ENCODE measurements at regions not wholly inside any gene's neighbourhood (a gene's known extent, or its start where the extent isn't known, plus 50 kb on each side); places are given as distances from the start of the nearest gene placed in this dataset.

DNA sequence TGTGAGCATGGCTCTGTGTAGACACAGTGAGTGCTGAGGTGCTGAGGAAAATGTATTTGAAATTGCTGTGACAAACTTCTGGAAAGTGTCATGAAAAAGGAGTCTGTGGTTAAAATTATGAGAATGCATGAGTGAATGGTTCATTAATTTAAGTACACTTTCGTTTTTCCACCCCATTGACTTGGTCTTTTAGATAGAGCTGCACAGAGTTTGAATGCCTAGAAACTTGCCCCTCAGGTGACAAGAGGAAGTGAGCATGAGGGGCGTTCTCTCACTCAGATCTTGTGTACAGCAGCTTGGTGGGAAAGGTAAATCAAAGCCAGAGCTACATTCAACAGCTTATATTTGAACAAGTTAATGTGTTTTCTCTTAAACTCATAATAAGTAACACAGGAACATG, 296.8 kb downstream of the WDR72 start:
- H3K27me3 ChIP-seq (ENCODE audit: control insufficient read depth, insufficient read depth, low read length): no peaks in the 10 kb centered on the region
- H3K27ac ChIP-seq (ENCODE audit: low read length): no peak overlapping the region
- H3K9me3 ChIP-seq (ENCODE audit: control insufficient read depth, low read depth, low read length): no peaks in the 10 kb centered on the region
- H3K4me3 ChIP-seq (ENCODE audit: low read length): no peak overlapping the region
- peaks cover under 1% of the 10 kb centered on the region for H3K4me1 ChIP-seq (ENCODE audit: control insufficient read depth, low read depth, low read length)
- no peak overlapping the region for H3K9ac ChIP-seq (ENCODE audit: low read length)
- no peaks in the 10 kb centered on the region for H3K36me3 ChIP-seq (ENCODE audit: control insufficient read depth, low read depth, low read length)

- peaks cover 9% of the 10 kb centered on the region for H3K4me1 ChIP-seq (ENCODE audit: control insufficient read depth, low read depth, low read length)
- H3K36me3 ChIP-seq (ENCODE audit: control insufficient read depth, low read depth, low read length): no peaks in the 10 kb centered on the region
- no peak overlapping the region for H3K9ac ChIP-seq (ENCODE audit: low read length)
- H3K4me3 ChIP-seq (ENCODE audit: low read length): no peak overlapping the region
- H3K9me3 ChIP-seq (ENCODE audit: control insufficient read depth, low read depth, low read length): no peaks in the 10 kb centered on the region
- no peak overlapping the region for H3K27ac ChIP-seq (ENCODE audit: low read length)
- H3K27me3 ChIP-seq (ENCODE audit: control insufficient read depth, insufficient read depth, low read length): no peaks in the 10 kb centered on the region
These were observed 297.8 kb downstream of the WDR72 start for GRCh38 chr15:53461677-53462076.

GRCh38 chr15:53458736-53459135, 300.7 kb downstream of the WDR72 start:
- Histone ChIP-seq H3K4me3 (ENCODE audit: low read length) (no peak overlapping the region), H3K27me3 (ENCODE audit: control insufficient read depth, insufficient read depth, low read length) (no peaks in the 10 kb centered on the region), H3K9ac (ENCODE audit: low read length) (no peak overlapping the region), H3K4me1 (ENCODE audit: control insufficient read depth, low read depth, low read length) (peaks cover 9% of the 10 kb centered on the region), H3K27ac (ENCODE audit: low read length) (no peak overlapping the region), H3K36me3 (ENCODE audit: control insufficient read depth, low read depth, low read length) (no peaks in the 10 kb centered on the region), H3K9me3 (ENCODE audit: control insufficient read depth, low read depth, low read length) (no peaks in the 10 kb centered on the region)

- no peak overlapping the region for H3K4me3 ChIP-seq (ENCODE audit: low read length)
- H3K27me3 ChIP-seq (ENCODE audit: control insufficient read depth, insufficient read depth, low read length): no peaks in the 10 kb centered on the region
- no peak overlapping the region for H3K9ac ChIP-seq (ENCODE audit: low read length)
- H3K27ac ChIP-seq (ENCODE audit: low read length): no peak overlapping the region
- no peaks in the 10 kb centered on the region for H3K9me3 ChIP-seq (ENCODE audit: control insufficient read depth, low read depth, low read length)
- peaks cover 9% of the 10 kb centered on the region for H3K4me1 ChIP-seq (ENCODE audit: control insufficient read depth, low read depth, low read length)
- no peaks in the 10 kb centered on the region for H3K36me3 ChIP-seq (ENCODE audit: control insufficient read depth, low read depth, low read length)
These were observed 302.0 kb downstream of the WDR72 start for GRCh38 chr15:53457479-53457878.

DNA sequence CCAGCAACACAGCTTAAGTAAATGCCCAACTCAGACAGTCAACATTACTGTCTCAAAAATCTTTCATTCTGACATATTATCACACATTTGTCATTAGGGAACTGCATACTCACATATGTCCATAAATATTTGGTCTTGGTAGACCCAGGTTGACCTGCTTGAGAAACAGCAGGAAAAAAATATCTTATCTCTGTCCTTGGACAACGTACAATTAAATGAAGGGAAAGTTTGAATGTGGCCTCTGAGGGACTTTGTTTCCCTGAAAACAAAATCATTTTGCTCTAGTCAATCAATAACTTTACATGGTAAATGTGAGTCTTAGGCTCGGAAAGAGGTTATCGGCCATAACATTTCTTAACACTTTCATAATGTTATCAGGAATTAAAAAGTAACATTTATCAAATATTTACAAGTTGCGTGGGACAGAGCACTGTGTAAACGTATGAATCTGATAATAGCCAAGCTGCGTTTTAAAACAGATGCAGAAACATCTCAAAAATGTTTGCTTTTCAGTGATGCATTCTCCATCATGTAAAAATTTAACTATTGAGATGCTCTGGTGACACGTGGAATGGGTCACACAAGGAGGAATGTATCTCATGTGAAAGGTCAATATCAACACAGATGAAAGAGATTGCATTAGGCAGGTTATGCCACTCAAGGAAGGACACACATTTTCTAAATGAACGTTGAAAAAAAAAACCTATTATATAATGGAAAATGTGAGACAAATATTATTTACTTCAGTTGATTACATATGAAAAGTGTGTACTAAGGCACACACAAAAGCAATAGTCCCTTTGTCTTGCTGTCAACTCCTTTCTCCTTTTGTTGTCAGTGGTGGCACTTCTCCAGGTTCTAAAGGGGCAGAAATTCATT, 304.4 kb downstream of the WDR72 start:
- H3K27ac ChIP-seq (ENCODE audit: low read length): no peak overlapping the region
- no peaks in the 10 kb centered on the region for H3K9me3 ChIP-seq (ENCODE audit: control insufficient read depth, low read depth, low read length)
- peaks cover 9% of the 10 kb centered on the region for H3K4me1 ChIP-seq (ENCODE audit: control insufficient read depth, low read depth, low read length)
- H3K4me3 ChIP-seq (ENCODE audit: low read length): no peak overlapping the region
- H3K36me3 ChIP-seq (ENCODE audit: control insufficient read depth, low read depth, low read length): no peaks in the 10 kb centered on the region
- no peak overlapping the region for H3K9ac ChIP-seq (ENCODE audit: low read length)
- no peaks in the 10 kb centered on the region for H3K27me3 ChIP-seq (ENCODE audit: control insufficient read depth, insufficient read depth, low read length)

GRCh38 chr15:53454535-53454842, 305.0 kb downstream of the WDR72 start:
- Histone ChIP-seq H3K9me3 (ENCODE audit: control insufficient read depth, low read depth, low read length) (no peaks in the 10 kb centered on the region), H3K27ac (ENCODE audit: low read length) (no peak overlapping the region), H3K36me3 (ENCODE audit: control insufficient read depth, low read depth, low read length) (no peaks in the 10 kb centered on the region), H3K4me1 (ENCODE audit: control insufficient read depth, low read depth, low read length) (peaks cover 9% of the 10 kb centered on the region), H3K27me3 (ENCODE audit: control insufficient read depth, insufficient read depth, low read length) (no peaks in the 10 kb centered on the region), H3K4me3 (ENCODE audit: low read length) (no peak overlapping the region), H3K9ac (ENCODE audit: low read length) (no peak overlapping the region)

- Histone ChIP-seq H3K36me3 (ENCODE audit: control insufficient read depth, low read depth, low read length) (no peaks in the 10 kb centered on the region), H3K9me3 (ENCODE audit: control insufficient read depth, low read depth, low read length) (no peaks in the 10 kb centered on the region), H3K27me3 (ENCODE audit: control insufficient read depth, insufficient read depth, low read length) (no peaks in the 10 kb centered on the region), H3K4me1 (ENCODE audit: control insufficient read depth, low read depth, low read length) (peaks cover 12% of the 10 kb centered on the region), H3K9ac (ENCODE audit: low read length) (no peak overlapping the region), H3K4me3 (ENCODE audit: low read length) (no peak overlapping the region), H3K27ac (ENCODE audit: low read length) (no peak overlapping the region)
These were observed 306.0 kb downstream of the WDR72 start for GRCh38 chr15:53453253-53454105.

GRCh38 chr15:53448232-53449015, 311.0 kb downstream of the WDR72 start:
- Histone ChIP-seq H3K9ac (ENCODE audit: low read length) (no peak overlapping the region), H3K9me3 (ENCODE audit: control insufficient read depth, low read depth, low read length) (no peaks in the 10 kb centered on the region)

GRCh38 chr15:53447742-53448141, 311.7 kb downstream of the WDR72 start:
- H3K27me3 ChIP-seq (ENCODE audit: control insufficient read depth, insufficient read depth, low read length): no peaks in the 10 kb centered on the region
- no peaks in the 10 kb centered on the region for H3K9me3 ChIP-seq (ENCODE audit: control insufficient read depth, low read depth, low read length)
- H3K4me1 ChIP-seq (ENCODE audit: control insufficient read depth, low read depth, low read length): peaks cover 20% of the 10 kb centered on the region
- no peak overlapping the region for H3K4me3 ChIP-seq (ENCODE audit: low read length)
- H3K36me3 ChIP-seq (ENCODE audit: control insufficient read depth, low read depth, low read length): no peaks in the 10 kb centered on the region
- H3K9ac ChIP-seq (ENCODE audit: low read length): no peak overlapping the region
- H3K27ac ChIP-seq (ENCODE audit: low read length): no peak overlapping the region

More at GRCh38 chr15:53448232-53449015, 311.0 kb downstream of the WDR72 start:
- no peaks in the 10 kb centered on the region for H3K27me3 ChIP-seq (ENCODE audit: control insufficient read depth, insufficient read depth, low read length)
- peak overlapping the region; percentile 12 for H3K4me3 ChIP-seq (ENCODE audit: low read length)
- H3K36me3 ChIP-seq (ENCODE audit: control insufficient read depth, low read depth, low read length): no peaks in the 10 kb centered on the region
- H3K27ac ChIP-seq (ENCODE audit: low read length): no peak overlapping the region
- H3K4me1 ChIP-seq (ENCODE audit: control insufficient read depth, low read depth, low read length): peaks cover 20% of the 10 kb centered on the region

- H3K27ac ChIP-seq (ENCODE audit: low read length): no peak overlapping the region
- no peaks in the 10 kb centered on the region for H3K36me3 ChIP-seq (ENCODE audit: control insufficient read depth, low read depth, low read length)
- H3K9ac ChIP-seq (ENCODE audit: low read length): no peak overlapping the region
- no peak overlapping the region for H3K4me3 ChIP-seq (ENCODE audit: low read length)
- peaks cover 20% of the 10 kb centered on the region for H3K4me1 ChIP-seq (ENCODE audit: control insufficient read depth, low read depth, low read length)
- no peaks in the 10 kb centered on the region for H3K9me3 ChIP-seq (ENCODE audit: control insufficient read depth, low read depth, low read length)
- no peaks in the 10 kb centered on the region for H3K27me3 ChIP-seq (ENCODE audit: control insufficient read depth, insufficient read depth, low read length)
These were observed 312.3 kb downstream of the WDR72 start for GRCh38 chr15:53447053-53447574.

DNA sequence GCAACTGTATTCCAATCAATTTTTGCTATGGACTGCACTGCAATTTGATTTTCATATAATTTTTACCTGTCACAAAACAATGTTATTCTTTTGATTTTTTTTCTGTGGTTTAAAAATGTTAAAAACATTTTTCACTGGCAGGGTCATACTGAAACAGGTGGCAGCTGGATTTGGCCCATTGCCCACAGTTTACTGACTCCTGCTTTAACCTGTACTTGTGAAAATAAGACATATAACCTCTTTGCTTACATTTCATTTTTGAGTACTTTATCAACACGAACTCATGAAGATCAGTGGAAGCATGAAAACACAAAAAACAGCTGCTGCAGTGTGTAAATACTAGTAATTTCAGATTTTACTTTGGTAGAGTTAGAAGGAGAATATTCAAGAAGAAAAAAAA, 313.1 kb downstream of the WDR72 start:
- Histone ChIP-seq H3K36me3 (ENCODE audit: control insufficient read depth, low read depth, low read length) (no peaks in the 10 kb centered on the region), H3K27me3 (ENCODE audit: control insufficient read depth, insufficient read depth, low read length) (no peaks in the 10 kb centered on the region), H3K27ac (ENCODE audit: low read length) (no peak overlapping the region), H3K9ac (ENCODE audit: low read length) (no peak overlapping the region), H3K4me1 (ENCODE audit: control insufficient read depth, low read depth, low read length) (peaks cover 20% of the 10 kb centered on the region), H3K9me3 (ENCODE audit: control insufficient read depth, low read depth, low read length) (no peaks in the 10 kb centered on the region), H3K4me3 (ENCODE audit: low read length) (no peak overlapping the region)
